ENCODE measurements at regions not wholly inside any gene's neighbourhood (a gene's known extent, or its start where the extent isn't known, plus 50 kb on each side); places are given as distances from the start of the nearest gene placed in this dataset.

DNA sequence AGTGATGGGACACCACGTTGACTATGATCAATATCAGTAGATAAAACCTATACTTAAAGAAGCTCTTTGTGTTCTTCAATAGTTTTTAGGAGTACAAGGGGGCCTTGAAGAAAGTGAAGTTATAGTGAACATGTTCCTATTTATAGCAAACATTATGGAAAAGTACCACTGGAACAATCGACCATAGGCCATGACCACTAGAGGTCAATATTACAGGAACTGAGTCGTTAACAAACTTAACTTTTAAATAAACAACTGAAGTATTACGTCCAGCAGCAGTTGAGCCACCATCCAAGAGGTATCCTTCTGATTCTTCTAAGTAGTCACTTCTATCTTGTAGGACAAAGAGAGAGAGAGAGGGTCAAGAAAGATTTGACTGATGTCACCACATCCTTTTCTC, 391.0 kb upstream of the SLITRK5 start:
- Histone ChIP-seq H2AFZ (ENCODE audit: low read depth, low read length) (no peak overlapping the region), H3K36me3 (ENCODE audit: control insufficient read depth in 2 of 2, extremely low read depth in 1 of 2, insufficient read depth in 2 of 2, low read length in 2 of 2) (no peaks in the 10 kb centered on the region), H3K9me1 (replicated peaks; ENCODE audit: control insufficient read depth, extremely low read depth, insufficient read depth, low read length) (no peaks in the 10 kb centered on the region), H3K4me1 (ENCODE audit: control insufficient read depth, extremely low read depth, insufficient read depth, low read length) (no peaks in the 10 kb centered on the region), H3K9ac (replicated peaks; ENCODE audit: extremely low read depth, insufficient read depth, low read length) (no peak overlapping the region), H3K27ac (ENCODE audit: insufficient read depth, low read depth, low read length) (no peak overlapping the region), H4K20me1 (replicated peaks; ENCODE audit: control insufficient read depth, extremely low read depth, insufficient read depth, low read length) (no peaks in the 10 kb centered on the region), H3K79me2 (ENCODE audit: control insufficient read depth, insufficient read depth, low read length) (no peaks in the 10 kb centered on the region), H3K4me2 (ENCODE audit: insufficient read depth, low read length) (no peak overlapping the region), H3K27me3 (ENCODE audit: control insufficient read depth in 2 of 2, insufficient read depth in 2 of 2, low read length in 2 of 2) (no peaks in the 10 kb centered on the region), H3K4me3 (replicated peaks in 1 of 3; ENCODE audit: insufficient read depth in 1 of 3, low read depth in 1 of 3, low read length in 3 of 3) (no peak overlapping the region), H3K9me3 (replicated peaks; ENCODE audit: control insufficient read depth, insufficient read depth, low read length) (no peaks in the 10 kb centered on the region)
- no peak for FAIRE-seq
- BruUV-seq (replicated peaks): no TSS peak
- intact Hi-C loops (cut with micrococcal nuclease) (no loop called here), dilution Hi-C loops (cut with MboI; ENCODE audit: extremely low pct_ligation_motif_present, low sequenced_read_pairs) (no loop called here)
- ChIA-PET CTCF (no interaction called here), POLR2A (no interaction called here)
- TF ChIP-seq, protein P1, sequence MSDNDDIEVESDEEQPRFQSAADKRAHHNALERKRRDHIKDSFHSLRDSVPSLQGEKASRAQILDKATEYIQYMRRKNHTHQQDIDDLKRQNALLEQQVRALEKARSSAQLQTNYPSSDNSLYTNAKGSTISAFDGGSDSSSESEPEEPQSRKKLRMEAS (IDR thresholded peaks at IDR 0.05; ENCODE audit: insufficient read depth, insufficient read length): no peak
- no peak for TF ChIP-seq GATA2 (IDR thresholded peaks at IDR 0.05; ENCODE audit: insufficient read depth, insufficient read length, low read depth, low read length)
- TF ChIP-seq EZH2 (IDR thresholded peaks at IDR 0.05; ENCODE audit: borderline replicate concordance, low read depth, low read length, severe bottlenecking): no peak
- TF ChIP-seq JUN (IDR thresholded peaks at IDR 0.05; ENCODE audit: borderline replicate concordance, insufficient read depth, insufficient read length, low read depth): no peak
- no peak for TF ChIP-seq POLR2AphosphoS5 (IDR thresholded peaks at IDR 0.05; ENCODE audit: insufficient read depth, low read depth, low read length)
- TF ChIP-seq, protein P2, sequence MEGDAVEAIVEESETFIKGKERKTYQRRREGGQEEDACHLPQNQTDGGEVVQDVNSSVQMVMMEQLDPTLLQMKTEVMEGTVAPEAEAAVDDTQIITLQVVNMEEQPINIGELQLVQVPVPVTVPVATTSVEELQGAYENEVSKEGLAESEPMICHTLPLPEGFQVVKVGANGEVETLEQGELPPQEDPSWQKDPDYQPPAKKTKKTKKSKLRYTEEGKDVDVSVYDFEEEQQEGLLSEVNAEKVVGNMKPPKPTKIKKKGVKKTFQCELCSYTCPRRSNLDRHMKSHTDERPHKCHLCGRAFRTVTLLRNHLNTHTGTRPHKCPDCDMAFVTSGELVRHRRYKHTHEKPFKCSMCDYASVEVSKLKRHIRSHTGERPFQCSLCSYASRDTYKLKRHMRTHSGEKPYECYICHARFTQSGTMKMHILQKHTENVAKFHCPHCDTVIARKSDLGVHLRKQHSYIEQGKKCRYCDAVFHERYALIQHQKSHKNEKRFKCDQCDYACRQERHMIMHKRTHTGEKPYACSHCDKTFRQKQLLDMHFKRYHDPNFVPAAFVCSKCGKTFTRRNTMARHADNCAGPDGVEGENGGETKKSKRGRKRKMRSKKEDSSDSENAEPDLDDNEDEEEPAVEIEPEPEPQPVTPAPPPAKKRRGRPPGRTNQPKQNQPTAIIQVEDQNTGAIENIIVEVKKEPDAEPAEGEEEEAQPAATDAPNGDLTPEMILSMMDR (IDR thresholded peaks at IDR 0.05; ENCODE audit: extremely low read depth in 1 of 2, insufficient read depth in 1 of 2, low read depth in 1 of 2, low read length in 2 of 2): no peak
- no peak for TF ChIP-seq FOS (IDR thresholded peaks at IDR 0.05; ENCODE audit: borderline replicate concordance, insufficient read depth, low read length)
- no peak for TF ChIP-seq MYC (IDR thresholded peaks at IDR 0.05; ENCODE audit: low read depth, low read length)
- TF ChIP-seq POLR2A (IDR thresholded peaks at IDR 0.05; ENCODE audit: low read depth, low read length): no peak
- no peak for DNase-seq (ENCODE audit: low read depth, low spot score)
